ENCODE measurements at regions not wholly inside any gene's neighbourhood (a gene's known extent, or its start where the extent isn't known, plus 50 kb on each side); places are given as distances from the start of the nearest gene placed in this dataset.

GRCh38 chr1:183711741-183712361 lies 58.7 kb upstream of the APOBEC4 start:
- no peak for DNase-seq
- Histone ChIP-seq H3K27me3 (ENCODE audit: control insufficient read depth, insufficient read depth, low read length) (no peaks in the 10 kb centered on the region), H3K4me1 (ENCODE audit: control insufficient read depth, insufficient read depth, low read length) (no peaks in the 10 kb centered on the region), H3K9me3 (ENCODE audit: control insufficient read depth, low read depth, low read length) (no peaks in the 10 kb centered on the region), H3K27ac (ENCODE audit: low read length) (no peak overlapping the region), H3K36me3 (ENCODE audit: control insufficient read depth, insufficient read depth, low read length) (no peaks in the 10 kb centered on the region), H3K4me3 (ENCODE audit: low read length) (no peak overlapping the region)
- WGBS (ENCODE audit: insufficient coverage, low lambda C conversion rate): 92% methylated on average over 2 of the region's 5 CpGs

DNA sequence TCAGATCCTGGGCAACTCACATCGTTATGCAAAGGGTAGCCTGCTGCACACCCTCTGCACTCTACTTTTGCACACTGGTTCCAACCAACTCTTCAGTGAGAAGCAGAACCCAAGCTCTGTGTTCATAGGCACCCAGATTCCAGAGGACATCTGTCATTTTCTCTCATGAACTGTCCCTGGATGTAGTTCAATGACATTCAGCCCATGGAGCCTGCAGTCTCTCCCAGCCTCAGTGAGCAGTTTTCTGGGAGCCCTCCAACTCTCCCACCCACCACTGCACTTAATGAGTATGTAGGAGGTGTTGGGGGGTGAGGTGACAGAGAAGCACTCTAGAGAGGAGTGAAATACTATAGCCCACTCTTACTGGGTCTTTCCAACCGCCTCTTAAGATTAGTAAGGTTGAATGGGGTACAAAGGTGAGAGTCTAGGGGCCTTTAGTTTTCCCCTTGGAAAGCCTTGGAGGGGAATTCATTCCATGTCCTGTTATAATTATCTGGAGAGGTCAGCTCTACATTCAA lies 58.1 kb upstream of the APOBEC4 start:
- Histone ChIP-seq H3K4me1 (ENCODE audit: control insufficient read depth, insufficient read depth, low read length) (no peaks in the 10 kb centered on the region), H3K9me3 (ENCODE audit: control insufficient read depth, low read depth, low read length) (no peaks in the 10 kb centered on the region), H3K4me3 (ENCODE audit: low read length) (no peak overlapping the region), H3K27ac (ENCODE audit: low read length) (no peak overlapping the region), H3K36me3 (ENCODE audit: control insufficient read depth, insufficient read depth, low read length) (no peaks in the 10 kb centered on the region), H3K27me3 (ENCODE audit: control insufficient read depth, insufficient read depth, low read length) (no peaks in the 10 kb centered on the region)
- DNase-seq: no peak
- no CpG with 5 or more reads among the region's 2 CpGs for WGBS (ENCODE audit: insufficient coverage, low lambda C conversion rate)

- WGBS (ENCODE audit: insufficient coverage, low lambda C conversion rate): 0% methylated on average over 1 of the region's 3 CpGs
- Histone ChIP-seq H3K27me3 (ENCODE audit: control insufficient read depth, insufficient read depth, low read length) (no peaks in the 10 kb centered on the region), H3K4me1 (ENCODE audit: control insufficient read depth, insufficient read depth, low read length) (no peaks in the 10 kb centered on the region), H3K4me3 (ENCODE audit: low read length) (no peak overlapping the region), H3K27ac (ENCODE audit: low read length) (no peak overlapping the region), H3K36me3 (ENCODE audit: control insufficient read depth, insufficient read depth, low read length) (no peaks in the 10 kb centered on the region), H3K9me3 (ENCODE audit: control insufficient read depth, low read depth, low read length) (no peaks in the 10 kb centered on the region)
- DNase-seq: no peak
These were observed 57.6 kb upstream of the APOBEC4 start for GRCh38 chr1:183710734-183711133.

DNA sequence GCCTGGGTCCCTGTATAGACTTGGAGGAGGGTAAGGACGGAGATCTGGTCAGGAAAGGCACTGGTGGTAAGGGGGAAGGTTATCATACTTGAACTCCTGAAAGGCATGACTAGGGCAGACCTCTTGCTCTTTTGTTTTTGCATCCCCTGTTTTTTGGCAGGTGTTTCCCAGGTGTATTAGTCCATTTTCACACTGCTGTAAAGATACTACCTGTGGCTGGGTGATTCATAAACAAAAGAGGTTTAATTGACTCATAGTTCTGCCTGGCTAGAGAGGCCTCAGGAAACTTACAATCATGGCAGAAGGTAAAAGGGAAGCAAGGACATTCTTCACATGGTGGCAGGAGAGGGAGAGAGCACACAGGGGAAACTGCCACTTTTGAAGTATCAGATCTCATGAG lies 57.2 kb upstream of the APOBEC4 start:
- no peak for DNase-seq
- Histone ChIP-seq H3K4me3 (ENCODE audit: low read length) (no peak overlapping the region), H3K4me1 (ENCODE audit: control insufficient read depth, insufficient read depth, low read length) (no peaks in the 10 kb centered on the region), H3K36me3 (ENCODE audit: control insufficient read depth, insufficient read depth, low read length) (no peaks in the 10 kb centered on the region), H3K27ac (ENCODE audit: low read length) (no peak overlapping the region), H3K9me3 (ENCODE audit: control insufficient read depth, low read depth, low read length) (no peaks in the 10 kb centered on the region), H3K27me3 (ENCODE audit: control insufficient read depth, insufficient read depth, low read length) (no peaks in the 10 kb centered on the region)
- no CpG with 5 or more reads among the region's 1 CpG for WGBS (ENCODE audit: insufficient coverage, low lambda C conversion rate)

DNA sequence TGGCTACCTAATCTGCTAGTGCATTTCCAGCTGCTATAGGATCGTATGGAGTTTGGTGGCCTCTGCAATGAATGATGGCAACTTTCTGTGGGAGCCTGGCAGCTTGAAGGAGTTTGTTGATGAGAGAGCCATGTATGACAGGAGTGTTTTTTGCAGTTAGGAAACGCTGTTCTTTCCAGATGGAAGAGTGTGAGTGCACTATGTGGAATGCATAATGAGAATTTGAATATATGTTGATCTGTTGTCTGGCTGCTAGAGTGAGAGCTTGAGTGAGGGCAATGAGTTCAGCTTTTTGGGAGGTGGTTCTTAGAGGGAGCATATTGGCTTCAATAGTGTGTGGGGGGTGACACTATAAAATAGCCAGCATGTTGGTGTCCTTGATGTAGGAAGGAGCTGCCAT lies 51.0 kb upstream of the APOBEC4 start:
- no peak overlapping the region for H3K4me3 ChIP-seq (ENCODE audit: low read length)
- H3K27me3 ChIP-seq (ENCODE audit: control insufficient read depth, insufficient read depth, low read length): no peaks in the 10 kb centered on the region
- H3K36me3 ChIP-seq (ENCODE audit: control insufficient read depth, insufficient read depth, low read length): no peaks in the 10 kb centered on the region
- peaks cover 8% of the 10 kb centered on the region for H3K4me1 ChIP-seq (ENCODE audit: control insufficient read depth, insufficient read depth, low read length)
- H3K27ac ChIP-seq (ENCODE audit: low read length): no peak overlapping the region
- no peak for DNase-seq
- WGBS (ENCODE audit: insufficient coverage, low lambda C conversion rate): no CpG with 5 or more reads among the region's 2 CpGs
- H3K9me3 ChIP-seq (ENCODE audit: control insufficient read depth, low read depth, low read length): no peaks in the 10 kb centered on the region

Data from large intestine (tissue), 3 donors.